HG03521 (cell line): ENCODE measurements at regions not wholly inside any gene's neighbourhood (a gene's known extent, or its start where the extent isn't known, plus 50 kb on each side); places are given as distances from the start of the nearest gene placed in this dataset.
"Not testable (repeated sequence)": the region's sequence is repeated elsewhere in the genome, so short reads cannot be mapped to it uniquely, and the experiment has no call there.

ENCODE experiments used
- ATAC-seq: cut with Tn5 transposase; IDR thresholded peaks from one replicate; pipeline ENCODE4 v1.9.1; 2021; ENCODE audit warnings: mild to moderate bottlenecking, moderate library complexity; ENCODE audit not compliant: unreplicated experiment

DNA sequence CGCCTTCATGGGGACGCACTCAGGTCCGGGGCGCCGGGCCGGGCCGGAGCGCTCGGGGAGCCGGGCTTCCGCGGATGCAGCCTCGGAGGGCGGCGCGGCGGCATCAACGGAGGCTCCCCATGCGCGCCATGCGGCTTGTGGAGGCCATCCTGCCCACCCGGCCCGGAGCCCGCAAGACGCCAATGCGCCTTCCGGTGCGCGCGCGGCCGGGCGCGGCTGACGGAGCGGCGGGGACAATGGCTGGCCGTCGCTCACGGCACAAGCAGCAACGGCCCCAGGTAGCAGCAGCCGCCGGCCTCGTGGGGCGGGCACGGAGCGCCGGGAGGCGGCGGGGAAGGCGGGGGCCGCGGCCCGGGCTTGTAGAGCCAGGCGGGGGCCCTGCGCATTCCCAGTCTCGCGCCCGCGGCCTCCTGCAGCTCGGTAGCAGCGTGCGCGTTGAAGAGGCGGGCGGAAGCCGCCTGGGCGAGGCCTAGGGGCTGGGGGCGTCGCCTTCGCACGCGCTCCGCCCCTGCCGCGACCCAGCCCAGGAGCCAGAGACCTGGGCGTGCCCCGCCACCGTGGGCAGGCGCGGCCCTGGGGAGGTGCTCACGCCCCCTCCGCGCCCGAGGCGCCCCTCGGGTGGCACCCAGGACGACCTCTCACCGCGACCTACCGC lies 168.6 kb upstream of the PRKX start:
- peak; percentile 92 for ATAC-seq

DNA sequence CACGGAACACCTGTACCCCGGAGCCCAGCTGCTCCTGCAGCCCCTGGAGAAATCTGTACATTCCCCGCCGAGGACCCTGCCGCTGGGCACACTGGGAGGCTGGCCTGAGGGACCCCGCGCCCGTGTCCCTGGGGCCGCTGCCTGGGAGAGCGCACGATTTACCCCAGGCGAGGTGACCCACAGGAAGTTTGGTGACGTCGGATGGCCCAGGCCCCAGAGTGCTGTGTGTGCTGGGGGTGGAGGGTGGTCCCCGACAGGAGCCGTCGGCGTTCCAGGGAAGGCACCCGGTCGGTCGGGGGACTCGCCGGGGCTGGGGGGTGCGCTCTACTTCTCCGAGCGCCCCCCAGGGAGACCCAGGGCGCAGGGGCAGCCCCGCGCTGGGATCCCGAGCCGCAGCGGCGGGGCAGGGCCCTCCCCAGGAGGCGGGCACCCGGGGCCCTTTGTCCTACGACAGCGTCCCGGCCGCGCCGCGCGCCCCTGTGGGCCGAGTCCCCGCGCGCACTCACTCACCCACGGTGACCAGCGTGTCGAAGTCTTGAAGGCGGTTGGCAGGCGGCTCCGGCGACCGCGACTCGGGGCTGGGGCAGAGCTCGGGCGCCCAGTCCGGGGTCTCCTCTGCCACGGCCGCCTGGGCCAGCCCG lies 167.9 kb upstream of the PRKX start:
- ATAC-seq, result peak; percentile 36

DNA sequence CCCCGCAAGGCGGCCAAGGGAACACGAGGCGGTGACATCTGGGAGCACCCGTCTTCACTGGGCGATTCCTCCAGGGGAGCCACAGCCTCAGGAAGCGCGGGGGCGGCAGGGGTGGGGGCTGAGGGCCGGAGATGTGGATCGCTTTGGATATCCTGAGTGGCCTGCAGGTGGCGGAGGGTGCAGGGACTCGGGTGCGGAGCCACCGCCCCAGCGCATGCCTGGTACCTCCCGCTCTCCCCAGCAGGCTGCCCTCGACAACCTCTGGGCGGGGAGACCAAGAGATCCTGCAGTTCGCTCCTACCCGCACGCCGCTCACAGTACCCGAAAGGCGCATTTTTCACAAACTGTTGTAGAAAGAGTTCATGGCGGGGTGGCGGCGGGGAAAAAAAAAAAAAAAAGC lies 162.9 kb upstream of the PRKX start:
- not testable (repeated sequence) for ATAC-seq

DNA sequence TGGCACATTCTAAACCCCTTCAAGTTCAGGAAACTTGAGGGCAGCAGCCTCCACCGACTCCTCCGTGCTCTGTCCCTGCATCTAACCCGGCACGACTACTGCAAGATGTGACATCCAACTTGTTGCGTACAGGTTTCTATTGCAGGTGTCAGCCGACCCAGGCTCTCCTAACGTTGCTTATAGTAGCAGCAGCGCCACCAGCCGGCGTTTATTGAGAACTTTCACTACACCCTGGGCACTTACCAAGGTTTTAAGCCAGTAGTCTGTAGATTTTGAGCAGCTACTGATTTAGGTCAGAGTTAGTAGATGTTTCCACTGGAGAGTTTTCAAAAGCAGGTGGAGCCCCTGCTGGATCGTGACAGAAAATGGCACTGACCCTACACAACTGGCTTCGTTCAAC lies 162.2 kb upstream of the PRKX start:
- ATAC-seq, result not testable (repeated sequence)

DNA sequence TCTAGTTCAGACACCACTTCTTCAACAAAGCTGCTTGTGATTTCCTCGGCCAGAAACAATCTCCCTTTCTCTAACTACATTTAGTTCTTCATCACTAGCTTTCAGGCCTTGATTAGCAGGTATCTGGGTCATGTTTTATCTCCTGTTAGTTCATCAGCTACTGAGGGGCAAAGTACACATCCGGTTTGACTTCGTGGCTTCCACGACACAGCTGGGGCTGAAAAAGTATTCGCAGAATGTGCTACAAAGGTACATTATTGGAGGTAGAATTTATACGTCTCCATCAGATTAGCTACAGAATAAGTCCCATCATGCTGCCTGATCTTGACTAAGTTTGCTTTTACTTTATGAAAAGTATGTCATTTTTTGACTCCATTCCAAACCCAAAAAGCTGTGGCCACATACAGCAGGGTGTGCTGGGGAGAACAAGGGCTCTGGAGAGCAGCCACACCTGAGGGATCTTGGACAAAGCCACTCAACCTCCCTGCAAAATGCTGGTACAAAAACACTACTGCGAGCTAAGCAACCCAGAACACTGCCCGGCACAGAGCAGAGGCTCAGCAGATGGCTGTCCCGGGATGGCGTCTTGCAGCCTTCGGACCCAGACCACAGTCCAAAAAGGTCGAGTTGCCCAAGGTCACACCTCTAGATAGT lies 158.9 kb upstream of the PRKX start:
- ATAC-seq, result not testable (repeated sequence)

DNA sequence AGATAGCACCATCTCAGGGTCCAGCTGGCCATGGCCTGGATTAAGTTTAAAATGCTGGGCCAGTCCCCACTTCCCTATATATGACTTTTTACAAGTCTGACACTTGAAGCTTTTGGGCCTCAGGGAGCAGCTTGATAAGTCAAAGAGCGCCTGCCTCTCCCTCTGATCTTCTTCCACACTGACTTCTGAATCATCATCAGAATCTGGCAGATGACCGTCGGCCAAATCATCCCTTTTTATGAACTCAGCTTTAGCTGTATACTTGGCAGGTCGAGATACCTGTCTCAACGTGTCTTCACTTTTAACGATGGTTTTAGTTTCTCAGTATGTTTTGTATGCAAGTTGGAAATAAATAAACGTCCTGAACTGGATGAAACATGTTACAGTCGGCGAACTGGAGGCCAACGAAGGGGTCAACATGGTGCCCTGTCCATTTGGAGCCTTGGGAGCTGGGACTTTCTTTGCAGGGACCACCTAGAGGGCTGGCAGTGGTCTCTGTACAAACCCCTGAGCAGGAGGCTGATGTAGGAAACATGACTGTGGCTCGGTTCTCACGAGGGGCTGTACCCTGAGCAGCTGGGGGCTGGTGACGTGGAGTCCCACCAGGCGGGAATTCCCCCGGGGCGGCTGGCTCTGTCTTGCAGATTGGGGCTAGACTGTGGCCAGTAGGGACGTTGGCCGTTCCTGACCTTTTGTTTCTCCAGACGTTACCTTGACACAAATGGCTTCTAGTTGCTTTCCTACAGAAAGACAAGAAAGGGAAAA lies 153.8 kb upstream of the PRKX start:
- ATAC-seq, result not testable (repeated sequence)

DNA sequence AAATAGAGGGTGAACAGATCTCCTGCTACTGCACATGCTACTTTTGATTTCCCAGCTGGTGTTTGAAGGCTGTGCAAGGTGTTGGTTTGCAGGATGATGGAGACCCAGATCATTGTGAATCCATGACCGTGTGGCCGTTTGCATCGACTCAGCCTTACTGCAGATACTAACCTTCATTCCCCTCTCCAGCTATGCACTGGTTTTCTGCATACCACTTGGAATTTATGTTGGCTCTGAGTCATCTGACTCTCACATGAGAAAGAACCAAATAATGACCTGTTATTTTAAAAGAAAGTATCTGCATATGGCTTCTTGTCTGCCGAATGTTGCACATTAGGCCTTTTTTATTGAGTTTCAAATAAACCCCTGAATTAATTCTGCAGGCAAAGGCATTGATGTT lies 144.9 kb upstream of the PRKX start:
- ATAC-seq, result not testable (repeated sequence)

DNA sequence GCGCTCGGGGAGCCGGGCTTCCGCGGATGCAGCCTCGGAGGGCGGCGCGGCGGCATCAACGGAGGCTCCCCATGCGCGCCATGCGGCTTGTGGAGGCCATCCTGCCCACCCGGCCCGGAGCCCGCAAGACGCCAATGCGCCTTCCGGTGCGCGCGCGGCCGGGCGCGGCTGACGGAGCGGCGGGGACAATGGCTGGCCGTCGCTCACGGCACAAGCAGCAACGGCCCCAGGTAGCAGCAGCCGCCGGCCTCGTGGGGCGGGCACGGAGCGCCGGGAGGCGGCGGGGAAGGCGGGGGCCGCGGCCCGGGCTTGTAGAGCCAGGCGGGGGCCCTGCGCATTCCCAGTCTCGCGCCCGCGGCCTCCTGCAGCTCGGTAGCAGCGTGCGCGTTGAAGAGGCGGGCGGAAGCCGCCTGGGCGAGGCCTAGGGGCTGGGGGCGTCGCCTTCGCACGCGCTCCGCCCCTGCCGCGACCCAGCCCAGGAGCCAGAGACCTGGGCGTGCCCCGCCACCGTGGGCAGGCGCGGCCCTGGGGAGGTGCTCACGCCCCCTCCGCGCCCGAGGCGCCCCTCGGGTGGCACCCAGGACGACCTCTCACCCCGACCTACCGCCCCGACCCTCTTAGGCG lies 130.2 kb upstream of the PRKX start:
- peak; percentile 90 for ATAC-seq

DNA sequence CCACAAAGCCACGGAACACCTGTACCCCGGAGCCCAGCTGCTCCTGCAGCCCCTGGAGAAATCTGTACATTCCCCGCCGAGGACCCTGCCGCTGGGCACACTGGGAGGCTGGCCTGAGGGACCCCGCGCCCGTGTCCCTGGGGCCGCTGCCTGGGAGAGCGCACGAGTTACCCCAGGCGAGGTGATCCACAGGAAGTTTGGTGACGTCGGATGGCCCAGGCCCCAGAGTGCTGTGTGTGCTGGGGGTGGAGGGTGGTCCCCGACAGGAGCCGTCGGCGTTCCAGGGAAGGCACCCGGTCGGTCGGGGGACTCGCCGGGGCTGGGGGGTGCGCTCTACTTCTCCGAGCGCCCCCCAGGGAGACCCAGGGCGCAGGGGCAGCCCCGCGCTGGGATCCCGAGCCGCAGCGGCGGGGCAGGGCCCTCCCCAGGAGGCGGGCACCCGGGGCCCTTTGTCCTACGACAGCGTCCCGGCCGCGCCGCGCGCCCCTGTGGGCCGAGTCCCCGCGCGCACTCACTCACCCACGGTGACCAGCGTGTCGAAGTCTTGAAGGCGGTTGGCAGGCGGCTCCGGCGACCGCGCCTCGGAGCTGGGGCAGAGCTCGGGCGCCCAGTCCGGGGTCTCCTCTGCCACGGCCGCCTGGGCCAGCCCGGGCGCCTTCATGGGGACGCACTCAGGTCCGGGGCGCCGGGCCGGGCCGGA lies 129.5 kb upstream of the PRKX start:
- ATAC-seq, result peak; percentile 37

DNA sequence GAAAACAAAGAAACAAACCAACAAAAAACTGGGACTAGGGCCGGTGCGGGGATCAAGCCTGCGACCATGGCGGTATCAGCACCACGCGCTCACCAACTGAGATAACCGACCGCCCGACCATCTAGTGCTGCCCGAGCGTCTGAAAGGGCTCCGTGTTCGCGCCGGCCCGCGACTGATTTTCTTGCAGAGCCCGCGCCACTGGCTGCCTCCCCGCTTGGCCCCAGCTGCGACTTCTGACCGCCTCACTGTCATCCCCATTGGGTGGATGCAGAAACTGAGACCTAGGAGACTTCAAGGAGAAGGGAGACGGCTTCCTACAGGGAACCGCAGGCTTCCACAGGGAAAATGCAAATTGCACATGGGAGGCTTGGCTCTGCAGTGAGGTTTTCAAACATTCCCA lies 125.3 kb upstream of the PRKX start:
- not testable (repeated sequence) for ATAC-seq

DNA sequence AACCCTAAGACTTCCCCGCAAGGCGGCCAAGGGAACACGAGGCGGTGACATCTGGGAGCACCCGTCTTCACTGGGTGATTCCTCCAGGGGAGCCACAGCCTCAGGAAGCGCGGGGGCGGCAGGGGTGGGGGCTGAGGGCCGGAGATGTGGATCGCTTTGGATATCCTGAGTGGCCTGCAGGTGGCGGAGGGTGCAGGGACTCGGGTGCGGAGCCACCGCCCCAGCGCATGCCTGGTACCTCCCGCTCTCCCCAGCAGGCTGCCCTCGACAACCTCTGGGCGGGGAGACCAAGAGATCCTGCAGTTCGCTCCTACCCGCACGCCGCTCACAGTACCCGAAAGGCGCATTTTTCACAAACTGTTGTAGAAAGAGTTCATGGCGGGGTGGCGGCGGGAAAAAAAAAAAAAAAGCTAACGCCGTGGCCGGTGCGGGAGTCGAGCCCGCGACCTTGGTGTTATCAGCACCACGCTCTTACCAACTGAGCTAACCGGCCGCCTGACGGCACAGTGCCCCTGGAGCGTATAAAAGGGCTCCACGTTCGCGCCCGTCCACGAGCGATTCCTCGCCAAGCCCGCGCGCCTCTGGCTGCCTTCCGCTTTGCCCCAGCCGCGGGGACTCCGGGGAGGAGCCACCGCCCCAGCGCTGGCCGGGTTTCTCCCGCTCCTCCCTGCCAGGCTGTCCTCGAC lies 124.7 kb upstream of the PRKX start:
- not testable (repeated sequence) for ATAC-seq

DNA sequence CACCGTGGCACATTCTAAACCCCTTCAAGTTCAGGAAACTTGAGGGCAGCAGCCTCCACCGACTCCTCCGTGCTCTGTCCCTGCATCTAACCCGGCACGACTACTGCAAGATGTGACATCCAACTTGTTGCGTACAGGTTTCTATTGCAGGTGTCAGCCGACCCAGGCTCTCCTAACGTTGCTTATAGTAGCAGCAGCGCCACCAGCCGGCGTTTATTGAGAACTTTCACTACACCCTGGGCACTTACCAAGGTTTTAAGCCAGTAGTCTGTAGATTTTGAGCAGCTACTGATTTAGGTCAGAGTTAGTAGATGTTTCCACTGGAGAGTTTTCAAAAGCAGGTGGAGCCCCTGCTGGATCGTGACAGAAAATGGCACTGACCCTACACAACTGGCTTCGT lies 123.8 kb upstream of the PRKX start:
- ATAC-seq, result not testable (repeated sequence)

DNA sequence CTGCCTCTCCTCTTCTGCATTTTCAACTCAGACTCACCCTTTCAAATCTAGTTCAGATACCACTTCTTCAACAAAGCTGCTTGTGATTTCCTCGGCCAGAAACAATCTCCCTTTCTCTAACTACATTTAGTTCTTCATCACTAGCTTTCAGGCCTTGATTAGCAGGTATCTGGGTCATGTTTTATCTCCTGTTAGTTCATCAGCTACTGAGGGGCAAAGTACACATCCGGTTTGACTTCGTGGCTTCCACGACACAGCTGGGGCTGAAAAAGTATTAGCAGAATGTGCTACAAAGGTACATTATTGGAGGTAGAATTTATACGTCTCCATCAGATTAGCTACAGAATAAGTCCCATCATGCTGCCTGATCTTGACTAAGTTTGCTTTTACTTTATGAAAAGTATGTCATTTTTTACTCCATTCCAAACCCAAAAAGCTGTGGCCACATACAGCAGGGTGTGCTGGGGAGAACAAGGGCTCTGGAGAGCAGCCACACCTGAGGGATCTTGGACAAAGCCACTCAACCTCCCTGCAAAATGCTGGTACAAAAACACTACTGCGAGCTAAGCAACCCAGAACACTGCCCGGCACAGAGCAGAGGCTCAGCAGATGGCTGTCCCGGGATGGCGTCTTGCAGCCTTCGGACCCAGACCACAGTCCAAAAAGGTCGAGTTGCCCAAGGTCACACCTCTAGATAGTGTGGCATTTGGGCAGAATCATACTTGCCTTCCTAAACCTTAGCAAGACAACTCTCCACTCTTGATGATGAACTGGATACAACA lies 120.5 kb upstream of the PRKX start:
- not testable (repeated sequence) for ATAC-seq

DNA sequence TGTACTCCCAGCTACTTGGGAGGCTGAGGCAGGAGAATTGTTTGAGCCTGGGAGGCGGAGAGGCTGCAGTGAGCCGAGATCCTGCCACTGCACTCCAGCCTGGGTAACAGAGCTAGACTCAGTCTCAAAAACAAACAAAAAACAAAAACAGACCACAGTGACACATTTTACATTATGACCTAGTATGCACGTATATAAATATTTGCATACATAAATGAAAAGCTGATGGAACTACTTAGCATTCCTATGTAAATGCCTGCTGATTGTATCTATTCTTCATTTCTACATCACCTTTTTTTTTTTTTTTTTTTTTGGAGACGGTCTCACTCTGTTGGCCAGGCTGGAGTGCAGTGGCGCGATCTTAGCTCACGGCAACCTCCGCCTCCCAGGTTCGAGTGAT lies 116.6 kb upstream of the PRKX start:
- ATAC-seq, result not testable (repeated sequence)

DNA sequence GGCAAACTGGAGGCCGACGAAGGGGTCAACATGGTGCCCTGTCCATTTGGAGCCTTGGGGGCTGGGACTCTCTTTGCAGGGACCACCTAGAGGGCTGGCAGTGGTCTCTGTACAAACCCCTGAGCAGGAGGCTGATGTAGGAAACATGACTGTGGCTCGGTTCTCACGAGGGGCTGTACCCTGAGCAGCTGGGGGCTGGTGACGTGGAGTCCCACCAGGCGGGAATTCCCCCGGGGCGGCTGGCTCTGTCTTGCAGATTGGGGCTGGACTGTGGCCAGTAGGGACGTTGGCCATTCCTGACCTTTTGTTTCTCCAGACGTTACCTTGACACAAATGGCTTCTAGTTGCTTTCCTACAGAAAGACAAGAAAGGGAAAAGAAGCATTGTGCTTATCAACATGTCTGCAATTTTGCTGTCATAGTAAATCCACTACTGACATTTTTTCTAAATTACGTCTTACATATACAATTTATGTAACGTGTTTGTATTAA lies 115.6 kb upstream of the PRKX start:
- not testable (repeated sequence) for ATAC-seq

DNA sequence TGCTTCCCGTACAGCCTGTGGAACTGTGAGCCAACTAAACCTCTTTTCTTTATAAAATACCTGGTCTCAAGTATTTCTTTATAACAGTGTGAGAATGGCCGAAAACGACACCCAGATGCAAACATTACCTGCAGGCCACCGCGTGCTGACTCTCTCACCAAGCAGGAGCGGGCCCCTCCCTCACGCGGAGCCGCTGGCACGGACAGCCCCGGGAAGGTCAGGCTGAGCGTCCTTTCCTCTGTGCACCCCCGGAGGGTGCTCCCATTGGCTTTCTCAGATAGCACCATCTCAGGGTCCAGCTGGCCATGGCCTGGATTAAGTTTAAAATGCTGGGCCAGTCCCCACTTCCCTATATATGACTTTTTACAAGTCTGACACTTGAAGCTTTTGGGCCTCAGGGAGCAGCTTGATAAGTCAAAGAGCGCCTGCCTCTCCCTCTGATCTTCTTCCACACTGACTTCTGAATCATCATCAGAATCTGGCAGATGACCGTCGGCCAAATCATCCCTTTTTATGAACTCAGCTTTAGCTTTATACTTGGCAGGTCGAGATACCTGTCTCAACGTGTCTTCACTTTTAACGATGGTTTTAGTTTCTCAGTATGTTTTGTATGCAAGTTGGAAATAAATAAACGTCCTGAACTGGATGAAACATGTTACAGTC lies 115.1 kb upstream of the PRKX start:
- ATAC-seq, result not testable (repeated sequence)

DNA sequence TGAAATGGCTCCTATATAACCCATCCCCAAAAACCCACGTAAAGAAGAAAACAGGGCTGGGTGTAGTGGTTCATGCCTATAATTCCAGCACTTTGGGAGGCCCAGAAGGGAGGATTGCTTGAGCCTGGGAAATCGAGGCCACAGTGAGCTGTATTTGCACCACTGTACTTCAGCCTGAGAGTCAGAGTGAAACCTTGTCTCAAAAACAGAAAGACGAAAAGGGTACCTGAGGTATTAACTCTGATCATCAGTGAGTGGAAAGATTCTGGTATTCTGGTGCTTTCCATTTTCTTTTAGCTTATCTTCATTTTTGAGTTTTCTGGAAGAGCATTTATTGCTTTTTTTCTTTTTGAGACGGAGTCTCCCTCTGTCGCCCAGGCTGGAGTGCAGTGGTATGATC lies 110.6 kb upstream of the PRKX start:
- not testable (repeated sequence) for ATAC-seq

DNA sequence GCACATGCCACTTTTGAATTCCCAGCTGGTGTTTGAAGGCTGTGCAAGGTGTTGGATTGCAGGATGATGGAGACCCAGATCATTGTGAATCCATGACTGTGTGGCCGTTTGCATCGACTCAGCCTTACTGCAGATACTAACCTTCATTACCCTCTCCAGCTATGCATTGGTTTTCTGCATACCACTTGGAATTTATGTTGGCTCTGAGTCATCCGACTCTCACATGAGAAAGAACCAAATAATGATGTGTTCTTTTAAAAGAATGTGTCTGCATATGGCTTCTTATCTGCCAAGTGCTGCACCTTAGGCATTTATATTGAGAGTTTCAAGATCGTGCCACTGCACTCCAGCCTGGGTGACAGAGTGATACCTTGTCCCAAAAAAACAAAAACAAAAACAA lies 106.7 kb upstream of the PRKX start:
- ATAC-seq, result no peak
